K562 (cell line): ENCODE measurements at regions not wholly inside any gene's neighbourhood (a gene's known extent, or its start where the extent isn't known, plus 50 kb on each side); places are given as distances from the start of the nearest gene placed in this dataset.

Source experiments
- CHD4 ChIP-seq: fragments of 200-600 bp; sonication (generic); IDR thresholded peaks from 3 replicates; pipeline ENCODE4 v1.6.1; 2012; ENCODE audit warnings: low read depth, mild to moderate bottlenecking, mixed read lengths, low read length, inconsistent platforms; ENCODE audit not compliant: insufficient read depth, insufficient replicate concordance, poor library complexity, severe bottlenecking
- CTCF ChIP-seq, 3 experiments: IDR thresholded peaks in 2 of 3; conservative IDR thresholded peaks in 1 of 3; 2 replicates each; pipeline ENCODE4 v1.5.1; 2011 to 2012; ENCODE audit warnings: low read length in 3 of 3, mild to moderate bottlenecking in 3 of 3, control low read depth in 2 of 3, improper control_type of control experiment in 1 of 3, inconsistent platforms in 1 of 3, low read depth in 1 of 3, mixed read lengths in 1 of 3, moderate library complexity in 1 of 3; ENCODE audit not compliant: insufficient read depth in 2 of 3
- EZH2 ChIP-seq: IDR thresholded peaks from 2 replicates; pipeline ENCODE4 v1.6.1; 2012; ENCODE audit warnings: low read depth, mild to moderate bottlenecking, inconsistent platforms, low read length, borderline replicate concordance
- LARP7 ChIP-seq: fragments of 450-650 bp; IDR thresholded peaks from 2 replicates; pipeline ENCODE4 v1.6.1; 2016
- MCM2 ChIP-seq: fragments of 450-650 bp; IDR thresholded peaks from 2 replicates; pipeline ENCODE4 v1.6.1; 2017; ENCODE audit warnings: low read depth, mild to moderate bottlenecking
- SMAD4 ChIP-seq: fragments of 250-450 bp; sonication (Bioruptor Pico); conservative IDR thresholded peaks from 2 replicates; pipeline ENCODE4 v1.8.0; 2021; ENCODE audit warnings: inconsistent platforms, mild to moderate bottlenecking, moderate library complexity
- SRSF1 ChIP-seq: fragments of 200-400 bp; formaldehyde crosslinking; IDR thresholded peaks from 2 replicates; pipeline ENCODE4 v1.6.1; 2017; ENCODE audit warnings: mild to moderate bottlenecking, low read depth, low read length, moderate library complexity
- ZNF175 ChIP-seq: fragments of 200-800 bp; sonication (Bioruptor generic); IDR thresholded peaks from 2 replicates; pipeline ENCODE4 v1.6.1; 2016; ENCODE audit warnings: low read depth, mild to moderate bottlenecking, missing genetic modification characterization, missing compliant biosample characterization
- TF ChIP-seq, protein P1 (sequence below): fragments of 250-450 bp; sonication (Bioruptor Pico); IDR thresholded peaks from 2 replicates; pipeline ENCODE4 v1.9.0; 2021; ENCODE audit warnings: mild to moderate bottlenecking

- TF ChIP-seq LARP7 (no peak), EZH2 (no peak), MCM2 (no peak), ZNF175 (no peak), SMAD4 (no peak), CHD4 (no peak), CTCF (IDR thresholded peaks at IDR 0.05 in 2 of 3, conservative IDR thresholded peaks at IDR 0.05 in 1 of 3; ENCODE audit: insufficient read depth in 2 of 3, low read depth in 1 of 3, low read length in 3 of 3) (no peak), SRSF1 (no peak)
- TF ChIP-seq, protein P1, sequence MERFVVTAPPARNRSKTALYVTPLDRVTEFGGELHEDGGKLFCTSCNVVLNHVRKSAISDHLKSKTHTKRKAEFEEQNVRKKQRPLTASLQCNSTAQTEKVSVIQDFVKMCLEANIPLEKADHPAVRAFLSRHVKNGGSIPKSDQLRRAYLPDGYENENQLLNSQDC (CRISPR knock-in tag) = no peak
Observed at GRCh38 chr1:177514207-177514606, 343.4 kb downstream of the BRINP2 start.
